GM20431 (cell line): ENCODE measurements at regions not wholly inside any gene's neighbourhood (a gene's known extent, or its start where the extent isn't known, plus 50 kb on each side); places are given as distances from the start of the nearest gene placed in this dataset.

Experiments
- in situ Hi-C: fragments of 300-500 bp; cut with MseI, MboI; formaldehyde crosslinking; loops from one replicate; pipeline ENCODE4 v1.15.0; 2020; ENCODE audit warnings: low sequenced_read_pairs; ENCODE audit not compliant: unreplicated experiment

- in situ Hi-C loops = no loop called here
Measured at GRCh38 chr5:73999297-73999696, 373.3 kb downstream of the ARHGEF28 start.

DNA sequence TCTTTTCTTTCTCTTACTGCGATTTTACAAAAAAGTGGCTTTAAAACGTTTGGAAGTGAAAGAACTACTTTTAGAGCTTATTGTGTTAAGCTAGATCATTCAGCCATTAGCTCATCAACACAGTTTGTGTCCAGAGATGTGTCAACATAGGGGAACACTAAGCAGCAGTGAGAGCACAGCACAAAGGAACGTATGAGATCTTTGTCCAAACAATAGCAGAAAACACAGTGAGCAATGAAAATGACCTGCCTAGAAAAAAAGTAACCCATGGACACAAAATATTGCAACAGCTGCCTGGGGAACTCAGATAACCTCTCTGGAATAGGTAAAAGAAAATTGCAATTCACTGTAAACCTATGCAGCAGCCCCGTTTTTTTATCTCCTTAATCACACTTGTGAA is 372.5 kb downstream of the ARHGEF28 start:
- in situ Hi-C loops = no loop called here

- in situ Hi-C loops = no loop called here
Measured at GRCh38 chr5:73997960-73998359, 372.0 kb downstream of the ARHGEF28 start.

DNA sequence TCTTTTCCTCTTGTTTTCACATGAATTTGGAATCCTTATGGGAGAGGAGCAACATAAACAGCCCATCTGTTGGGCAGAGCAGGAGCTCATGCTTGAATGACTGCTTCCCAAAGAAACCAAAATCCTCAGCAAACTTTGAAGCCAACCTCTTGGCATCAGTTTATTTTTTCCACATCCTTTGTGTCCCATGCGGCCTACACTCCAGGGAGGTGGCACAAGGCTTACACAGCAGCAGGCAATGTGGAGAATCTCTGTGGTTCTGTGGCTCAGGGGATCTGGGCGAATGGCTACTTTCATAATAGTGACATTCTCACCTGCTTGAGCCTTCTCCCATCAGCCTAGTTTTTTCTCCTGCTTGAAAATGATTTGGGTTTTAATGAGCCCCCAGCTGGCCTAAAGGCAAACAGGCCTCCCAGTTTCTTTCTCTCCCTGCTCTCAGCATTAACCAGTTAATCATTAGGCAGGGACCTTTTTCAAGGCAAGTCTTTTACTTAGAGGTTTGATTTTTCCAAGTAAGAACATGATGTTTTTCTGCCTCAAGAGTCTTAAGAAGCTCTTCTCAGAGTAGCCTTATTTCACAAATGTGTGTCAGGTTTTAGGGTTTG is 370.3 kb downstream of the ARHGEF28 start:
- in situ Hi-C loops = no loop called here

- in situ Hi-C loops = no loop called here
Measured at GRCh38 chr5:73994963-73995362, 369.0 kb downstream of the ARHGEF28 start.
